Cerebellar nuclear complex (tissue), 1 donor: ENCODE measurements at regions not wholly inside any gene's neighbourhood (a gene's known extent, or its start where the extent isn't known, plus 50 kb on each side); places are given as distances from the start of the nearest gene placed in this dataset.
"Not testable (repeated sequence)": the region's sequence is repeated elsewhere in the genome, so short reads cannot be mapped to it uniquely, and the experiment has no call there.

ENCODE experiments used
- DNase-seq, 2 experiments: peaks; one replicate each; lab custom pipeline; 2025; lab: John Stamatoyannopoulos, UW

GRCh38 chrX:9383655-9384054 is 81.2 kb upstream of the TBL1X start:
- no peak for DNase-seq

DNA sequence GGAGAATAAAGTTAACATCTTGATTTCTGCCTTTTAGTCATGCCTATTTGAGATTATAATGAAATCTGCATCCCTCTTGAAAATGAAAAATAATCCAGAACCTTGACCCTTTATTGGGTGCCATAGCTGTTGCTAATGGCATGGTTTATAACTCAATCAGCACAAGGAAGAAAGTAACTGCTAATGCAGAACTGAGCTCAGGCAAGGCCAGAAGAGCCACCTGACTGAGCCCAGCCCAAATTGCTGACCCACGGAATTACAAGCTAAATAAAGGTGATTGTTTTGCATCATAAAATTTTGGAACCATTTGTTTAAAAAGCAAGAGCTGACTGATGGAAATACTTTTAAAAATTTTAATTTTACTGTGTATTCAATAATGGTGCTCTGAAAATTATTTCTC is 76.4 kb upstream of the TBL1X start:
- DNase-seq, result no peak

DNA sequence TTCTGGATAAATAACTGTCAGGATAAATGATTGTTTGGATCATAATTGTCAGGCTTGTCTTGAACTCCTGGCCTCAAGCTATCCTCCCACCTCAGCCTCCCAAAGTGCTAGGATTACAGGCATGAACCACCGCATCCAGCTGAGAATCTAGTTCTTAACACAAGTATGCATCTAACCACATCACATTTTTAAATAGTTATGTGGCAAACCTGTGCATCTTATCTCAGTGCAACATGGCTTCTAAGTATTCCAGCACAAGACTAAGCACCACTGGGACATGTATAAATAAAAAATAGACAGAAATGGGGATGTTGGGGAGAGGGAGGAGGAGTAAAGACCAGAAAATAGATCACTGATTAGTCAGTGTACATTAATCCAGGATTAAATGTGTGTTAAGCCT is 74.7 kb upstream of the TBL1X start:
- DNase-seq, result no peak

DNA sequence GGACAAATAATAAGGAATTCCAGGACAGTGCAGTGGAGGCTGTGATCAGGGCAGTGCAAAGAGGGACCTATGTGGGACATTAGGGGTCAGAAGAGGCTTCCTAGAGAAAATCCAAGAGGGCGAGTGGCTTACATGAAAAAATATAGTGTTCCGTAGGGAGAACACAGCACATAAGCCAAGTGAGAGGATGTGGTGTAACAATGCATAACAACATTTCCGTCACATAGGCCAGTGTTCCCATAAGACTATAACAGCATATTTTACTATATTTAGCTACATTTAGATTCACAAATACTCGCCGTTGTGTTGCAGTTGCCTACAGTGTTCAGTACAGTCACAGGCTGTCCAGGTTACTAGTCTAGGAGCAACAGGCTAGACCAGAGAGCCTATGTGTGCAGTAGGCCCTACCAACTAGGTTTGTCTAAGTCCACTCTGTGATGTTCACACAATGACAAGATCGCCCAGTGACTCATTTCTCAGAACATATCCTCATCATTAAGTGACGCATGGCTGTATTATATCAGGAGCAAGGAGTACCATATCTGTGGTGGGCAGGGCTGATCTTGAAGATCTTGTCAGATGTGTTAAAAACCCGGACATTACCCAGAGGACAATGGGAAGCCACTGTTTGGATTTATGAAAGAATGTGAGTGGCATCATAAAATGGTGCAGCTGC is 74.0 kb upstream of the TBL1X start:
- no peak for DNase-seq

- no peak for DNase-seq
Measured at GRCh38 chrX:9392445-9392844, 72.4 kb upstream of the TBL1X start.

DNA sequence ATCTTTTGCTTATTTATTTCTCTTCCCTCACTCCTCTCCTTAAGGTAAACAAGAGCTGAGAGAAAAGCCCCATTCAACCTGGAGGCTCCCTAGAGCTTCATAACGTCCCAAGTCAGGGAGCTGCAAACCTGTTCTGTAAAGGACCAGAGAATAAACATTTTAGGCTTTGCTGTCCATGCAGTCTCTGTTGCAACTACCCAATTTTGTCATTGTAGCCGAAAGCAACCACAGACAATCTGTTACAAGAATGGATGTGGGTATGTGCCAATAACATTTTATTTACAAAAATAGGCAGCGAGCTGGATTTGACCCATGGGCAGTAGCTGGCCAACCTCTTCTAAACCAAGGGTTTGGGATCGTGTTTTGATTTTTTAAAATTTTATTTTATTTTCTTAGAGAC is 71.3 kb upstream of the TBL1X start:
- DNase-seq, result no peak

DNA sequence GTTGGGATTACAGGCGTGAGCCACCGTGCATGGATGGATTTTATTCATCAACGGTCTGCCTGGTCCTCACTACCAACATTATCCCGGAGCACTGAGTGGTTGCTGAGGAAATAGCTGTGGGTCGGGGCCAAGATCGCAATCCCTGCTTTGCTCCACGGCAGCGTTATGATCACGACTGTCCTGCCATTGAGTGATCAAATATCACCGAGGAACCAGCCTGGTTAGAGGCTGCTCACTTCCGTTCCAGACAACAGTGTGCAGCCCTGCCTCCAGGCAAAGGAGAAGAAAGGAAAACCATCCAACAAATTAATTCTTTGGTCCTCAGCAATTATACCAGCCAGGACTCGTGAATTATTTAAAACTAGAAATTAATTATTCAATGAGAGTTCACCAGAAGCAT is 70.6 kb upstream of the TBL1X start:
- no peak for DNase-seq

- no peak for DNase-seq
Measured at GRCh38 chrX:9396930-9397329, 67.9 kb upstream of the TBL1X start.

DNA sequence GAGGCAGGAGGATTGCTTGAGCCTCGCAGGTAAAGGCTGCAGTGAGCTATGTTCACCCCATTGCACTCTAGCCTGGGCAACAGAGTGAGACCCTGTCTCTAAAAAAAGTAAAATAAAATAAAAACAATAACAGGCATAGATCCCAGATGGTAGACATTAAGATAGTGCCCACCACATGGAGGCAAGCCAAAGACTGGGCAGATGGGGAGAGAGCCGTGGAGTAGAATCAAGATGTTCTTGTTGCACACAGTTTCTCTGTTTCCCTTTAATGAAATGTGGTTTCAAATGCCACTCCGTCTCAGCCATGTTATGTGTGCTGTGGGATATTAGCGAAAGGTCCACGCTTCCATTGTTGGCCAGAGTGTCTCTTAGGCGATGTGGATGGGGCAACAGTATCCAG is 63.8 kb upstream of the TBL1X start:
- DNase-seq, result no peak

DNA sequence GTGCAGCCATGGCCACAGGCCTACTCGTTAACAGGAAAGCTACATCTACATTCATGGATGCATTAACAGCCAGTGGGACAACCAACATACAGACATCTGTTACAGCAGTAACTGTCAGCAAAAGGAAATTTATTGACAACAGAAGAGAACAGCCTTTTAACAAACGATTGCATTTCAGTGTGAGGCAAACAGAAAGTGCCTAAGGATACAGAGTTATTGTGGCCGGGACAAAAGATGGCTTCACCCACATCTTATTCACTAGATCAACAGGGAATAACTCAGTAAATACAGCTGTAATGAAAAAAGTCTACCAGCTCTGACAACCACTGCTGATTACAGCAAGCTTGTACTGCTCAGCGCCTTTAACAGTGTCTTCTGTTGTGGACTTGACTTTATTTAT is 61.5 kb upstream of the TBL1X start:
- DNase-seq, result no peak

DNA sequence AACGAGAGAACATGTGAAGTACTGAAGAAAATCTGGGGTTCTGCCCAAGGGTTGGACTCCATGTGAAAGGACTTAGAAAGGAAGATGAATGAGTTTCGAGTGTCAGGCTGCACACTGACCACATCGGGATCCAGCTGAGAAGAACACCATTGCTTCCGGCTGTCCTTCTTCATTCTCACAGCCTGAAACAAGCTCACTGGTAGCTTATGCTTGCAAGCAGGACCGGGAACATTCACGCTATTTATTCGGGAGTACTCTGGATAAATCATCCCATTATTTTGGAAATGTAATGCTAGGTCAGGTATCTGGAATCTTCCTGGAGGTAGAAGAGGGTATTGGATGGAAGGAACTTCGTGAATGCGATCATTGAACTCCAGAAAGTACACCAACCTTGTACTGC is 59.2 kb upstream of the TBL1X start:
- DNase-seq, result not testable (repeated sequence)

GRCh38 chrX:9410889-9411288 is 54.0 kb upstream of the TBL1X start:
- DNase-seq, result not testable (repeated sequence)

- DNase-seq, result not testable (repeated sequence)
Measured at GRCh38 chrX:9411682-9412081, 53.2 kb upstream of the TBL1X start.

DNA sequence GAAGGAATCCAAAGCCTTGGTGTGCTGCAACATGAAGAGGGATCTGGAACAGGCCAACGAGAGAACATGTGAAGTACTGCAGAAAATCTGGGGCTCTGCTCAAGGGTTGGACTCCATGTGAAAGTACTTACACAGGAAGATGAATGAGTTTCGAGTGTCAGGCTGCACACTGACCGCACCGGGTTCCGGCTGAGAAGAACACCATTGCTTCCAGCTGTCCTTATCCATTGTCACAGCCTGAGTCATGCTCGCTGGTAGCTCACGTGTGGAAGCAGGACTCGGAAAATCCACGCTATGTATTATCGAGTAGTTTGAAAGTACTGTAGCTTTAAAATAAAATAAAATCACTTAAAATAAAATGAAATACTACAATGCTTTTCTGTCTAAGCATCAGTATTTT is 50.4 kb upstream of the TBL1X start:
- DNase-seq, result no peak
